OCI-LY1 (cell line): ENCODE measurements at regions not wholly inside any gene's neighbourhood (a gene's known extent, or its start where the extent isn't known, plus 50 kb on each side); places are given as distances from the start of the nearest gene placed in this dataset.

ENCODE experiments used
- CTCF ChIP-seq: fragments of 200-600 bp; sonication (generic), shearing (Covaris generic); IDR thresholded peaks from 2 replicates; pipeline ENCODE4 v1.5.1; 2017; ENCODE audit warnings: mild to moderate bottlenecking, antibody characterized with exemption, low read length, moderate library complexity, mixed read lengths
- EZH2 ChIP-seq: fragments of 200-600 bp; sonication (generic), shearing (Covaris generic); IDR thresholded peaks from 2 replicates; pipeline ENCODE4 v1.8.0; 2017; ENCODE audit warnings: borderline replicate concordance, mixed run types, mild to moderate bottlenecking, antibody characterized with exemption, low read length, moderate library complexity, mixed read lengths

GRCh38 chr10:4633776-4634175 lies 192.2 kb upstream of the AKR1E2 start:
- TF ChIP-seq CTCF (no peak), EZH2 (no peak)
